ENCODE measurements at regions not wholly inside any gene's neighbourhood (a gene's known extent, or its start where the extent isn't known, plus 50 kb on each side); places are given as distances from the start of the nearest gene placed in this dataset.

GRCh38 chr13:84238381-84238780, 356.1 kb upstream of the SLITRK1 start:
- no peak for TF ChIP-seq CTCF (IDR thresholded peaks at IDR 0.05)
- TF ChIP-seq POLR2A (IDR thresholded peaks at IDR 0.05): no peak

All from esophagus squamous epithelium (tissue), 4 donors.